KMS-11 (cell line): ENCODE measurements at regions not wholly inside any gene's neighbourhood (a gene's known extent, or its start where the extent isn't known, plus 50 kb on each side); places are given as distances from the start of the nearest gene placed in this dataset.

ENCODE experiments used
- H2AFZ ChIP-seq: fragments of 200-600 bp; sonication (generic); 2 replicates; pipeline ENCODE4 v1.6.1; 2016; ENCODE audit warnings: antibody characterized with exemption, mixed run types, low read depth
- H3K27ac ChIP-seq: fragments of 200-600 bp; sonication (generic); 2 replicates; pipeline ENCODE4 v1.6.1; 2016; ENCODE audit warnings: mild to moderate bottlenecking, mixed run types
- H3K27me3 ChIP-seq: fragments of 200-600 bp; sonication (generic); 2 replicates; pipeline ENCODE4 v1.6.1; 2017; ENCODE audit warnings: mild to moderate bottlenecking, low read depth, mixed run types, moderate library complexity; ENCODE audit not compliant: insufficient read depth
- H3K36me3 ChIP-seq: fragments of 200-600 bp; sonication (generic); 2 replicates; pipeline ENCODE4 v1.6.1; 2017; ENCODE audit warnings: mild to moderate bottlenecking, mixed run types; ENCODE audit not compliant: insufficient read depth
- H3K4me1 ChIP-seq: fragments of 200-600 bp; sonication (generic); 2 replicates; pipeline ENCODE4 v1.6.1; 2016; ENCODE audit warnings: mild to moderate bottlenecking, low read depth, mixed run types; ENCODE audit not compliant: poor library complexity, severe bottlenecking
- H3K4me2 ChIP-seq: fragments of 200-600 bp; sonication (generic); 2 replicates; pipeline ENCODE4 v1.7.0; 2016; ENCODE audit warnings: mild to moderate bottlenecking, mixed run types
- H3K4me3 ChIP-seq: fragments of 200-600 bp; sonication (generic); IDR thresholded peaks from 2 replicates; pipeline ENCODE4 v1.6.1; 2017; ENCODE audit warnings: low read depth, low read length, mixed read lengths; ENCODE audit not compliant: insufficient read depth
- H3K79me2 ChIP-seq: fragments of 200-600 bp; sonication (generic); 2 replicates; pipeline ENCODE4 v1.6.1; 2016; ENCODE audit warnings: low read depth, mixed run types; ENCODE audit not compliant: insufficient read depth
- H3K9ac ChIP-seq: fragments of 200-600 bp; sonication (generic); 2 replicates; pipeline ENCODE4 v1.6.1; 2016; ENCODE audit warnings: mild to moderate bottlenecking, mixed run types
- H4K20me1 ChIP-seq: fragments of 200-600 bp; sonication (generic); 2 replicates; pipeline ENCODE4 v1.6.1; 2016; ENCODE audit warnings: mild to moderate bottlenecking, mixed run types; ENCODE audit not compliant: insufficient read depth
- CTCF ChIP-seq: fragments of 200-600 bp; sonication (generic); conservative IDR thresholded peaks from 2 replicates; pipeline ENCODE4 v1.6.1; 2017; ENCODE audit warnings: low read depth, mild to moderate bottlenecking, antibody characterized with exemption, low read length, moderate library complexity, mixed read lengths

GRCh38 chr21:41653954-41654491 is 112.8 kb downstream of the RIPK4 start:
- no peak overlapping the region for H3K4me3 ChIP-seq
- no peaks in the 10 kb centered on the region for H4K20me1 ChIP-seq
- H3K4me1 ChIP-seq: no peaks in the 10 kb centered on the region
- no peaks in the 10 kb centered on the region for H3K36me3 ChIP-seq
- H3K27me3 ChIP-seq: peaks cover 1% of the 10 kb centered on the region; the same call in 1 of the 2 replicates
- H3K79me2 ChIP-seq: no peaks in the 10 kb centered on the region
- H2AFZ ChIP-seq: no peak overlapping the region
- no peak overlapping the region for H3K4me2 ChIP-seq
- H3K9ac ChIP-seq: no peak overlapping the region
- H3K27ac ChIP-seq: no peak overlapping the region
- TF ChIP-seq CTCF: no peak

GRCh38 chr21:41653243-41653953 is 113.5 kb downstream of the RIPK4 start:
- H3K36me3 ChIP-seq: no peaks in the 10 kb centered on the region

GRCh38 chr21:41651830-41652229 is 115.0 kb downstream of the RIPK4 start:
- no peak overlapping the region for H3K4me3 ChIP-seq

More at GRCh38 chr21:41653243-41653953, 113.5 kb downstream of the RIPK4 start:
- H3K4me2 ChIP-seq: no peak overlapping the region
- TF ChIP-seq CTCF: no peak
- H3K27me3 ChIP-seq: no peaks in the 10 kb centered on the region; the same call in 1 of the 2 replicates
- no peak overlapping the region for H3K27ac ChIP-seq
- no peak overlapping the region for H3K4me3 ChIP-seq
- H4K20me1 ChIP-seq: no peaks in the 10 kb centered on the region
- no peaks in the 10 kb centered on the region for H3K79me2 ChIP-seq
- H2AFZ ChIP-seq: no peak overlapping the region
- no peak overlapping the region for H3K9ac ChIP-seq
- no peaks in the 10 kb centered on the region for H3K4me1 ChIP-seq

GRCh38 chr21:41651406-41651805 is 115.4 kb downstream of the RIPK4 start:
- Histone ChIP-seq H3K4me3 (no peak overlapping the region), H3K4me2 (no peak overlapping the region), H3K27me3 (no peaks in the 10 kb centered on the region), H3K36me3 (no peaks in the 10 kb centered on the region), H2AFZ (no peak overlapping the region), H4K20me1 (no peaks in the 10 kb centered on the region), H3K9ac (no peak overlapping the region), H3K27ac (no peak overlapping the region), H3K79me2 (no peaks in the 10 kb centered on the region), H3K4me1 (no peaks in the 10 kb centered on the region)
- TF ChIP-seq CTCF: no peak

More at GRCh38 chr21:41651830-41652229, 115.0 kb downstream of the RIPK4 start:
- no peaks in the 10 kb centered on the region for H4K20me1 ChIP-seq
- H2AFZ ChIP-seq: no peak overlapping the region
- no peak overlapping the region for H3K9ac ChIP-seq
- no peak overlapping the region for H3K27ac ChIP-seq
- no peak overlapping the region for H3K4me2 ChIP-seq
- TF ChIP-seq CTCF: no peak
- no peaks in the 10 kb centered on the region for H3K27me3 ChIP-seq
- H3K4me1 ChIP-seq: no peaks in the 10 kb centered on the region
- no peaks in the 10 kb centered on the region for H3K79me2 ChIP-seq
- no peaks in the 10 kb centered on the region for H3K36me3 ChIP-seq
